ENCODE measurements at regions not wholly inside any gene's neighbourhood (a gene's known extent, or its start where the extent isn't known, plus 50 kb on each side); places are given as distances from the start of the nearest gene placed in this dataset.

DNA sequence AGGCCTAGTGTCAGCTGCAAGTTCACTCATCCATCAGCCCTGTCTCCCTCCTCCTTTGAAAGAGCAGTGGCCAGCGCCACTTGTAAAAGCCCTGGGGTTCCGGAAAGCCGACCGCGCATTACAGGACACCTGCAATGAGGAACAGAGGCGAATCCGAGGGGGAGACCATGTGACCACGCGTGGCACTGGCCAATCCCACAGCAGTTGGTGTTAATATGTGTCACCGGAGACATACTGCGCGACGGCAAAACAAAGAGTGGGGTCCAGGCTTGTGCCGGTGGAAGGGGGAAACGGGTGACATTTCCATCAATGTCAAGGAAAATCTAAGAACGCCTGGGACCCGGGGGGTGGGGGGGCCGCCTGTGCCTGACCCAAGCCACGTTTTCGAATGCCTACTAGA, 480.8 kb downstream of the SPATA31A7 start:
- TF ChIP-seq POLR2A (IDR thresholded peaks at IDR 0.05) (no peak), POLR2AphosphoS5 (IDR thresholded peaks at IDR 0.05) (no peak)

Measured in breast epithelium (tissue), 3 donors.